Mesendoderm (in vitro differentiated cells): ENCODE measurements at regions not wholly inside any gene's neighbourhood (a gene's known extent, or its start where the extent isn't known, plus 50 kb on each side); places are given as distances from the start of the nearest gene placed in this dataset.
A peak's percentile ranks its signal among the peaks of the same experiment; 100 is the strongest.

Experiments
- DNase-seq: peaks from one replicate; pipeline ENCODE4 v3.0.0; 2013
- H2AK5ac ChIP-seq: 2 replicates; pipeline ENCODE4 v1.6.1; 2013; ENCODE audit warnings: low read length, inconsistent platforms
- H2BK120ac ChIP-seq: 2 replicates; pipeline ENCODE4 v1.6.1; 2013; ENCODE audit warnings: low read depth, mild to moderate bottlenecking, low read length, moderate library complexity, mixed read lengths
- H2BK15ac ChIP-seq: replicated peaks from 2 replicates; pipeline ENCODE4 v1.6.1; 2013; ENCODE audit warnings: low read depth, mild to moderate bottlenecking, moderate library complexity
- H2BK5ac ChIP-seq: 2 replicates; pipeline ENCODE4 v1.6.1; 2013; ENCODE audit warnings: low read length, inconsistent platforms
- H3K18ac ChIP-seq: 2 replicates; pipeline ENCODE4 v1.6.1; 2013; ENCODE audit warnings: mild to moderate bottlenecking, low read length, mixed read lengths
- H3K23ac ChIP-seq: one replicate; pipeline ENCODE4 v1.6.1; 2013; ENCODE audit warnings: low read length
- H3K27ac ChIP-seq: 2 replicates; pipeline ENCODE4 v1.5.1; 2013; ENCODE audit warnings: low read depth, mild to moderate bottlenecking, inconsistent platforms, low read length, moderate library complexity
- H3K27me3 ChIP-seq: 2 replicates; pipeline ENCODE4 v1.6.1; 2013; ENCODE audit warnings: low read length, control low read depth, mild to moderate bottlenecking, inconsistent platforms; ENCODE audit not compliant: insufficient read depth, poor library complexity
- H3K36me3 ChIP-seq: 2 replicates; pipeline ENCODE4 v1.6.1; 2013; ENCODE audit warnings: low read length, inconsistent platforms; ENCODE audit not compliant: control insufficient read depth, insufficient read depth
- H3K4ac ChIP-seq: one replicate; pipeline ENCODE4 v1.6.1; 2013; ENCODE audit warnings: low read depth, mild to moderate bottlenecking, low read length, moderate library complexity
- H3K4me1 ChIP-seq: 2 replicates; pipeline ENCODE4 v1.6.1; 2013; ENCODE audit warnings: low read depth, low read length, inconsistent platforms; ENCODE audit not compliant: control insufficient read depth
- H3K4me2 ChIP-seq: 2 replicates; pipeline ENCODE4 v1.6.1; 2013; ENCODE audit warnings: low read length
- H3K4me3 ChIP-seq: 2 replicates; pipeline ENCODE4 v1.5.1; 2013; ENCODE audit warnings: mild to moderate bottlenecking, low read length
- H3K56ac ChIP-seq: one replicate; pipeline ENCODE4 v1.6.1; 2013; ENCODE audit warnings: low read length
- H3K79me1 ChIP-seq: 2 replicates; pipeline ENCODE4 v1.6.1; 2013; ENCODE audit warnings: low read length, inconsistent platforms
- H3K79me2 ChIP-seq: 2 replicates; pipeline ENCODE4 v1.6.1; 2013; ENCODE audit warnings: mild to moderate bottlenecking, low read length; ENCODE audit not compliant: control insufficient read depth, insufficient read depth
- H3K9ac ChIP-seq: 2 replicates; pipeline ENCODE4 v1.6.1; 2013; ENCODE audit warnings: low read length, inconsistent platforms
- H4K5ac ChIP-seq: one replicate; pipeline ENCODE4 v1.6.1; 2013; ENCODE audit warnings: low read length
- H4K8ac ChIP-seq: one replicate; pipeline ENCODE4 v1.6.1; 2013; ENCODE audit warnings: low read depth, mild to moderate bottlenecking, control low read depth, low read length, moderate library complexity
- WGBS: extraction: QIAGEN DNeasy Blood & Tissue Kit; methylation state at CpG from one replicate; pipeline ENCODE4 v1.1.7; 2013; ENCODE audit warnings: low lambda C conversion rate, missing lambda C conversion rate; ENCODE audit not compliant: insufficient coverage; ENCODE audit errors: extremely low coverage; 5-methylcytosine and 5-hydroxymethylcytosine counted together

DNA sequence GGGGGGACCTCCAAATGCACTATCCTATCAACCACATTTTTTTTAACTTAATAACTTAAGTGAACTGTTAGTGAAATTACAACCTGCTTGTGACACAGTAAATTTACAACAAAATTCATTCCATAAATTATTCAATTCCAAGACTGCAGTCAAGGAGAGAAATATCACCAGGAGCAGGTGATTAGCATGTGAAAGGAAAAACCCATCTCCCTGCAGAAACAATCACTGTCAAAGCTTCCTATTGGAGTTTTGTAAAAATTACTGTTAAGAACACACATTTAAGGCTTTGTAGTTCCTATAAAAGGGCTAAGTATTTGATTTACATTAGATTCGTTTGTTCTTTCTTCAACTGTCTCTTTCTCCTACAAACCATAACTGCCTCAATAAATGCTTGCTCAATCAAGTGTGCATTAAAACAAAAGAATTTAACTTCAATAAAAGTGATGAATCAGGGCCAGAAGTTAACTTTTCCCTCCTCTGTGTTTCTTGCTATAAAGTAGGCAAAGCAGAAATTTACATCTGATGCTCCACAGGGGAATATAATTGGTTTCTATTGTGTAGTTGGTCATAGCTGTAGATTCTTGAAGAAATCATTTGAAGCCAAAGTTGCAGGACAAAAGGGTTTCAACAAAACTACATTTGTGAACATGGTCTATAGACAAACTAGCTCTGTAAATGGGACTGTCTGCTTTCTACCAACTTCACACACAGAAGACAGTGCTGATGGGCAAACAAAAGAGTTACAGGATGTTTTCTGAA is 195.1 kb upstream of the PSMD7 start:
- H3K4me2 ChIP-seq = no peak overlapping the region
- H3K56ac ChIP-seq = no peak overlapping the region
- no peaks in the 10 kb centered on the region for H3K79me1 ChIP-seq
- H3K36me3 ChIP-seq = no peaks in the 10 kb centered on the region
- no peak overlapping the region for H2AK5ac ChIP-seq
- H2BK5ac ChIP-seq = no peak overlapping the region
- H3K23ac ChIP-seq = no peak overlapping the region
- DNase-seq = no peak
- H3K18ac ChIP-seq = peak overlapping the region; percentile 68
- H3K27me3 ChIP-seq = no peaks in the 10 kb centered on the region
- no peak overlapping the region for H3K4ac ChIP-seq
- H3K4me3 ChIP-seq = no peak overlapping the region
- H2BK15ac ChIP-seq = no peak overlapping the region
- no peak overlapping the region for H3K27ac ChIP-seq
- no peak overlapping the region for H4K5ac ChIP-seq
- no peak overlapping the region for H3K9ac ChIP-seq
- peaks cover 2% of the 10 kb centered on the region for H3K4me1 ChIP-seq
- H4K8ac ChIP-seq = no peak overlapping the region
- no peaks in the 10 kb centered on the region for H3K79me2 ChIP-seq
- no CpG with 5 or more reads among the region's 1 CpG for WGBS
- no peak overlapping the region for H2BK120ac ChIP-seq

DNA sequence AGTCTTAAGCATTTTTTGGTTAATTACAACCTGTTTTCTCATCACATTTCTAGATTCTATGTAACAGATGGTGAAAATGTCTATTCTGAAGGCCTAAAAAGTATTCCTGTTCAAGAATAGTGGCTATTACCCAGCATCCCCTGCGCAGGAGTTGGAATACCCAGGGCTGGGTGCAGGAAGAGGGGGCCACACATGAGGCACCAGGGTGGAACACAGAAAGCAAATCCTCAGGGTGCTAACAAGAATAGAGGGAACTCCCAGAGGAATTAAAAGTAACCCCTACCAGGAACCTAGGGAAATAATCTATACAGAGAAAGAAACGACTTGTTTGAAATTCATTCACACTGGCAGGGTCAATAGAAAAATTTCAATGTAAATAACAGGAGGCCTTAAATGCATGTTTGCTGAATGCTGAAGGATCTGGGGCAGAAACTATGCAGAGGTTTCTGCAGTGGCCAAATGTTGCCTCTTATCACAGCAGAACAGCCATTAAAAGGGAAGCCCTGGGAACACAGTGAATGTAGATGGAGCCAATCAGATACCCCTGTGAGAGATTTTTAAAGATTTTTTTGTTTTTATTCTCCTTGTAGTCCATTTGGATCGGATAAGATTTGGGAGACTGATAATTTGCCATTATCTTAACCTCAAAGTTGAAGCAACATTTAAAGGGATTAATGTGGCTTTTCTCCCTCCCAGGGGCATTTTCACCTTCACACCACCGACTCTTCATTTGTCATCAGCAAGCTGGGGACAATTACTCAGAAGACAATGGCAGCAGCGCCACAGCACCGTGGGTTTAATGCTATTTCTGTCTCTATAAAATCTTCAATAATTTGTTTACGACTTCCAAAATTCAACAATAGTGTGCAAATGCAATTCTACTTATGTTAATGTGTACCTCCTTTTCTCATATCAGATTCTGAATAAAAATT is 196.0 kb upstream of the PSMD7 start:
- H2BK15ac ChIP-seq = no peak overlapping the region
- H3K23ac ChIP-seq = no peak overlapping the region
- no peak overlapping the region for H3K27ac ChIP-seq
- H3K79me1 ChIP-seq = no peaks in the 10 kb centered on the region
- no peaks in the 10 kb centered on the region for H3K27me3 ChIP-seq
- no peak overlapping the region for H2AK5ac ChIP-seq
- peak overlapping the region; percentile 68 for H3K4ac ChIP-seq
- H3K18ac ChIP-seq = peak overlapping the region; percentile 80
- peaks cover 2% of the 10 kb centered on the region for H3K4me1 ChIP-seq
- no peak overlapping the region for H4K8ac ChIP-seq
- WGBS = no CpG with 5 or more reads among the region's 7 CpGs
- H2BK120ac ChIP-seq = no peak overlapping the region
- no peak overlapping the region for H3K4me2 ChIP-seq
- no peak overlapping the region for H3K9ac ChIP-seq
- DNase-seq = peak; percentile 85
- no peak overlapping the region for H4K5ac ChIP-seq
- no peaks in the 10 kb centered on the region for H3K36me3 ChIP-seq
- H3K56ac ChIP-seq = no peak overlapping the region
- H2BK5ac ChIP-seq = no peak overlapping the region
- no peaks in the 10 kb centered on the region for H3K79me2 ChIP-seq
- no peak overlapping the region for H3K4me3 ChIP-seq

DNA sequence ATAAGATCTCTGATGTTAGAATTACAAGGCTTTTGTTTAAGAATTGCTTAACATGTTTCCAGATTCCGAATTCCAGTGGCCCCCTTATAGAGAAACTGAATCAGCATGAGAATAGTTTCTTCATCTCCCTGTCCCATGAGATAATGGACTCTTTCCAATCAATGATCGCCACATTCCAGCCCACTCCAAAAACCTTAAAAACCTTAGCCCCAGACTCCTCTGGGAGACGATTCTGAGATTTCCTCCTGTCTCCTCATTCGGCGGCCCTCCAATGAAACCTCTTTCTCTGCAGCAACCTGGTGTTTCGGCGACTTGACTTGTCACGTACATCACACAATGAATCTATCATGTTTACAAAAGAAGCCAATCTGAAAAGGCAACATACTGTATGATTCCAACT is 197.1 kb upstream of the PSMD7 start:
- no peak overlapping the region for H3K4me3 ChIP-seq
- H4K8ac ChIP-seq = no peak overlapping the region
- no peak overlapping the region for H3K27ac ChIP-seq
- no peak overlapping the region for H3K18ac ChIP-seq
- no peaks in the 10 kb centered on the region for H3K36me3 ChIP-seq
- H2BK15ac ChIP-seq = no peak overlapping the region
- no peak overlapping the region for H2AK5ac ChIP-seq
- H2BK120ac ChIP-seq = no peak overlapping the region
- H3K23ac ChIP-seq = no peak overlapping the region
- H3K79me1 ChIP-seq = no peaks in the 10 kb centered on the region
- H3K56ac ChIP-seq = no peak overlapping the region
- H4K5ac ChIP-seq = no peak overlapping the region
- no CpG with 5 or more reads among the region's 8 CpGs for WGBS
- H3K27me3 ChIP-seq = no peaks in the 10 kb centered on the region
- no peaks in the 10 kb centered on the region for H3K79me2 ChIP-seq
- no peak overlapping the region for H3K4ac ChIP-seq
- H3K4me2 ChIP-seq = no peak overlapping the region
- no peak overlapping the region for H3K9ac ChIP-seq
- peaks cover 2% of the 10 kb centered on the region for H3K4me1 ChIP-seq
- DNase-seq = peak; percentile 9
- no peak overlapping the region for H2BK5ac ChIP-seq

DNA sequence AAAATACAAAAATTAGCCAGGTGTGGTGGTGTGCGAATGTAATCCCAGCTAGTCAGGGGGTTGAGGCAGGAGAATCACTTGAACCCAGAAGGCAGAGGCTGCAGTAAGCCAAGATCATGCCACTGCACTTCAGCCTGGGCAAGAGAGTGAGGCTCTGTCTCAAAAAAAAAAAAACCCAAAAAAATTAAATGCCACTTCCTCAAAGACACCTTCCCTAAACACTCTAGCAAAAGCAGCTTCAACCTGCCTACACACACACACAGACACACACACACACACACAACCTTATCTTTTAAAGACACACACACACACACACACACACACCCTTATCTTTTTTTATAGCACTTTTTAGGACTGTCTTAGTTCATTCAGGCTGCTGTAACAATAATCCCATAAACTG is 201.7 kb upstream of the PSMD7 start:
- no peak overlapping the region for H3K56ac ChIP-seq
- H2BK5ac ChIP-seq = no peak overlapping the region
- H3K4me2 ChIP-seq = no peak overlapping the region
- H3K36me3 ChIP-seq = no peaks in the 10 kb centered on the region
- no peak overlapping the region for H3K27ac ChIP-seq
- no peak overlapping the region for H2BK120ac ChIP-seq
- no CpG with 5 or more reads among the region's 1 CpG for WGBS
- H3K79me1 ChIP-seq = no peaks in the 10 kb centered on the region
- H3K79me2 ChIP-seq = no peaks in the 10 kb centered on the region
- H3K4ac ChIP-seq = no peak overlapping the region
- no peak overlapping the region for H3K4me3 ChIP-seq
- no peak for DNase-seq
- no peak overlapping the region for H2BK15ac ChIP-seq
- no peak overlapping the region for H4K8ac ChIP-seq
- H2AK5ac ChIP-seq = no peak overlapping the region
- no peaks in the 10 kb centered on the region for H3K27me3 ChIP-seq
- H4K5ac ChIP-seq = no peak overlapping the region
- H3K4me1 ChIP-seq = peaks cover 1% of the 10 kb centered on the region
- no peak overlapping the region for H3K9ac ChIP-seq
- no peak overlapping the region for H3K23ac ChIP-seq
- no peak overlapping the region for H3K18ac ChIP-seq

DNA sequence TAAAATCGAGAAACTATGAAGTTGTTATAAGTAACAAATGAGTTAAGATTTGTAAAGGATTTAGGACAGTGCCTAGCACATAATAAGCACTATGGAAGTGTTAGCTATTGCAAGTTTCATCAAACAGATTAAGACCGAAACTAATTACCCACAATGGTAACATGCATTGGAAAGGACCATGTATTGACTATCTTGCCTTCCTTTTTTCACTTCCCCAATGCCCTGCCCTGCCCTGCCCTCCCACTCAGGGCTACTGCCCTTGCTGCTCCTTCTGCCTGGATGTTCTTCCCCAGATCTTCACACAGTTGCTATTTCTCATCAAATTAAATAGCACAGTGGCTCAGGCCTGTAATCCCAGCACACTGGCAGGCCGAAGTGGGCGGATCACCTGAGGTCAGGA is 202.1 kb upstream of the PSMD7 start:
- H3K27me3 ChIP-seq = no peaks in the 10 kb centered on the region
- no peak overlapping the region for H3K27ac ChIP-seq
- no peak overlapping the region for H3K9ac ChIP-seq
- no peak overlapping the region for H3K23ac ChIP-seq
- no peak overlapping the region for H4K5ac ChIP-seq
- no peak overlapping the region for H4K8ac ChIP-seq
- H2AK5ac ChIP-seq = no peak overlapping the region
- no peak overlapping the region for H3K4ac ChIP-seq
- no peaks in the 10 kb centered on the region for H3K79me2 ChIP-seq
- H2BK5ac ChIP-seq = no peak overlapping the region
- H3K79me1 ChIP-seq = no peaks in the 10 kb centered on the region
- no peak for DNase-seq
- WGBS = no CpG with 5 or more reads among the region's 4 CpGs
- no peaks in the 10 kb centered on the region for H3K4me1 ChIP-seq
- no peaks in the 10 kb centered on the region for H3K36me3 ChIP-seq
- no peak overlapping the region for H2BK15ac ChIP-seq
- H2BK120ac ChIP-seq = no peak overlapping the region
- no peak overlapping the region for H3K56ac ChIP-seq
- H3K18ac ChIP-seq = no peak overlapping the region
- no peak overlapping the region for H3K4me2 ChIP-seq
- no peak overlapping the region for H3K4me3 ChIP-seq
